ENCODE measurements at regions not wholly inside any gene's neighbourhood (a gene's known extent, or its start where the extent isn't known, plus 50 kb on each side); places are given as distances from the start of the nearest gene placed in this dataset.

DNA sequence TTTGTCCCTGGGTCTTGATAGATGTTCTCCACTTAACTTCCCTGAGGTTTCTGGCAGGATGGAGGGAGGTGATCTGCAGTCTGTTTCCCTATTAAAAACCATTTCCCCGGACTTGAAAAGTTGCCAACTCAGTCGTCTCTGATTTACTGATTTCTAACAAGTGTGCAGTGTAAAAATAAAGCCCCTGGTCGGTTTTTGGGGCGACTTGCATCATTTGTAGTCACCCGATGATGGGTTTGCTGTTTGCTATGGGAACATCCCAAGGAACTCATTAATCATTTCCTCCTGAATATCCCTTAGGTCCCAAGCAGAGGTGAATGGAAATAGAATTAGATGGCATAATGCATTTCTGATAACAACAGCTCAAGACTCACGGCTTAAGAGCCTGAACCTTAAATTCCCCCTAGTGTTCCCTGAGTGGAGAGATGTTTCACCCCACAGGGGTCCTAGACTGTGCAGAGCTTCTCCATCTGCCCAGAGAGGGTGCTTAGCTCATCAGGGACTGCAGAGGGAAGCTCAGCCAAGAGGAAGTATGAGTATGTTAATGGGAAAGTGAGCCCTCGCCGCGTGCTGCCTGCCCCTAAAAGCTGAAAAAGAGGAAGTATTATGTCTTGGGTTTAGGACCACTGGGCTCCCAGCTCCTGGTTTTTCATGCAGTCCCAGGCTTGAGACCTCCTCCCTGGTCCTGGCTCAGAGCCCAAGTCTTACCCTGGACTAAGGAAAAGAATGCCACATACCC lies 115.1 kb upstream of the DAP start:
- no peaks in the 10 kb centered on the region for H3K9me3 ChIP-seq
- H3F3A ChIP-seq (replicated peaks; ENCODE audit: insufficient read depth), result no peaks in the 10 kb centered on the region
- 24% methylated on average over 9 of the region's 9 CpGs for WGBS (ENCODE audit: low lambda C conversion rate)
- ChIA-PET POLR2A (no interaction called here), CTCF (interaction anchor here (2.9 kb wide), 1 partner anchor 19 kb away, joined by 12 read pairs; no protein-coding TSS in a partner anchor)
- H3K4me2 ChIP-seq, result peak overlapping the region; percentile 31; the same call in 1 of the 2 replicates
- H3K4me1 ChIP-seq (ENCODE audit: control insufficient read depth in 1 of 2, insufficient read depth in 2 of 2, low read depth in 1 of 2, low read length in 1 of 2), result peaks cover 0 to 5% of the 10 kb centered on the region in 2 experiments; a peak in 2 of 4 replicates
- no peak for DNase-seq
- no peaks in the 10 kb centered on the region for H3K9me2 ChIP-seq
- H4K20me1 ChIP-seq (ENCODE audit: insufficient read depth), result no peaks in the 10 kb centered on the region
- H3K4me3 ChIP-seq (ENCODE audit: low read depth in 2 of 2, low read length in 1 of 2), result no peak overlapping the region
- H3K27me3 ChIP-seq (ENCODE audit: insufficient read depth), result no peaks in the 10 kb centered on the region
- no peak overlapping the region for H2AFZ ChIP-seq (ENCODE audit: low read depth)
- no peaks in the 10 kb centered on the region for H3K36me3 ChIP-seq (replicated peaks in 1 of 2; ENCODE audit: control insufficient read depth in 1 of 2, insufficient read depth in 2 of 2, low read length in 1 of 2)
- H3K27ac ChIP-seq (ENCODE audit: low read depth in 2 of 2, low read length in 1 of 2), result no peak overlapping the region
- TF ChIP-seq SIN3A (IDR thresholded peaks at IDR 0.05; ENCODE audit: borderline replicate concordance, low read depth, low read length) (no peak), ELF1 (IDR thresholded peaks at IDR 0.05) (no peak), TAF1 (IDR thresholded peaks at IDR 0.05; ENCODE audit: borderline replicate concordance, low read depth, low read length) (no peak), FOXJ3 (CRISPR knock-in tag; IDR thresholded peaks at IDR 0.05) (no peak), GATA2 (CRISPR knock-in tag; IDR thresholded peaks at IDR 0.05) (no peak), FOXM1 (IDR thresholded peaks at IDR 0.05; ENCODE audit: low read depth) (no peak), SMC3 (IDR thresholded peaks at IDR 0.05; ENCODE audit: low read depth, low read length) (no peak), EZH2phosphoT487 (IDR thresholded peaks at IDR 0.05; ENCODE audit: borderline replicate concordance, low read depth) (no peak), TEAD4 (IDR thresholded peaks at IDR 0.05; ENCODE audit: borderline replicate concordance, insufficient read depth) (no peak), YY1 (IDR thresholded peaks at IDR 0.05; ENCODE audit: low read depth) (no peak), CHD2 (IDR thresholded peaks at IDR 0.05; ENCODE audit: low read length, partially characterized antibody) (no peak), NFIC (IDR thresholded peaks at IDR 0.05; ENCODE audit: borderline replicate concordance) (no peak)
- TF ChIP-seq, protein P1, sequence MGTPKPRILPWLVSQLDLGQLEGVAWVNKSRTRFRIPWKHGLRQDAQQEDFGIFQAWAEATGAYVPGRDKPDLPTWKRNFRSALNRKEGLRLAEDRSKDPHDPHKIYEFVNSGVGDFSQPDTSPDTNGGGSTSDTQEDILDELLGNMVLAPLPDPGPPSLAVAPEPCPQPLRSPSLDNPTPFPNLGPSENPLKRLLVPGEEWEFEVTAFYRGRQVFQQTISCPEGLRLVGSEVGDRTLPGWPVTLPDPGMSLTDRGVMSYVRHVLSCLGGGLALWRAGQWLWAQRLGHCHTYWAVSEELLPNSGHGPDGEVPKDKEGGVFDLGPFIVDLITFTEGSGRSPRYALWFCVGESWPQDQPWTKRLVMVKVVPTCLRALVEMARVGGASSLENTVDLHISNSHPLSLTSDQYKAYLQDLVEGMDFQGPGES (IDR thresholded peaks at IDR 0.05; ENCODE audit: low read depth, low read length), result no peak
- TF ChIP-seq, protein P2, sequence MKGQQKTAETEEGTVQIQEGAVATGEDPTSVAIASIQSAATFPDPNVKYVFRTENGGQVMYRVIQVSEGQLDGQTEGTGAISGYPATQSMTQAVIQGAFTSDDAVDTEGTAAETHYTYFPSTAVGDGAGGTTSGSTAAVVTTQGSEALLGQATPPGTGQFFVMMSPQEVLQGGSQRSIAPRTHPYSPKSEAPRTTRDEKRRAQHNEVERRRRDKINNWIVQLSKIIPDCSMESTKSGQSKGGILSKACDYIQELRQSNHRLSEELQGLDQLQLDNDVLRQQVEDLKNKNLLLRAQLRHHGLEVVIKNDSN (IDR thresholded peaks at IDR 0.05; ENCODE audit: borderline replicate concordance, low read depth), result no peak
- TF ChIP-seq, protein P3, sequence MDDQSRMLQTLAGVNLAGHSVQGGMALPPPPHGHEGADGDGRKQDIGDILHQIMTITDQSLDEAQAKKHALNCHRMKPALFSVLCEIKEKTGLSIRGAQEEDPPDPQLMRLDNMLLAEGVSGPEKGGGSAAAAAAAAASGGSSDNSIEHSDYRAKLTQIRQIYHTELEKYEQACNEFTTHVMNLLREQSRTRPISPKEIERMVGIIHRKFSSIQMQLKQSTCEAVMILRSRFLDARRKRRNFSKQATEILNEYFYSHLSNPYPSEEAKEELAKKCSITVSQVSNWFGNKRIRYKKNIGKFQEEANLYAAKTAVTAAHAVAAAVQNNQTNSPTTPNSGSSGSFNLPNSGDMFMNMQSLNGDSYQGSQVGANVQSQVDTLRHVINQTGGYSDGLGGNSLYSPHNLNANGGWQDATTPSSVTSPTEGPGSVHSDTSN (IDR thresholded peaks at IDR 0.05), result no peak
- H3K79me2 ChIP-seq (ENCODE audit: insufficient read depth), result no peaks in the 10 kb centered on the region
- H3K9ac ChIP-seq, result no peak overlapping the region

Measured in SK-N-SH (cell line).